Karpas-422 (cell line): ENCODE measurements at regions not wholly inside any gene's neighbourhood (a gene's known extent, or its start where the extent isn't known, plus 50 kb on each side); places are given as distances from the start of the nearest gene placed in this dataset.

Experiments
- DNase-seq: peaks from one replicate; pipeline ENCODE4 v3.0.0-alpha.2; 2015
- H2AFZ ChIP-seq: fragments of 200-600 bp; sonication (generic); 2 replicates; pipeline ENCODE4 v1.6.1; 2014; ENCODE audit warnings: antibody characterized with exemption, low read length, mixed read lengths
- H3K27ac ChIP-seq: fragments of 200-600 bp; sonication (generic); 2 replicates; pipeline ENCODE4 v1.5.1; 2014; ENCODE audit warnings: mild to moderate bottlenecking, low read length, moderate library complexity
- H3K27me3 ChIP-seq: fragments of 200-600 bp; sonication (generic); 2 replicates; pipeline ENCODE4 v1.6.1; 2014; ENCODE audit warnings: low read length, mixed read lengths
- H3K36me3 ChIP-seq: fragments of 200-600 bp; sonication (generic); 2 replicates; pipeline ENCODE4 v1.6.1; 2014; ENCODE audit warnings: low read length, mixed read lengths; ENCODE audit not compliant: insufficient read depth
- H3K4me1 ChIP-seq: fragments of 200-600 bp; sonication (generic); 2 replicates; pipeline ENCODE4 v1.6.1; 2014; ENCODE audit warnings: mild to moderate bottlenecking, low read length, mixed read lengths
- H3K4me2 ChIP-seq: fragments of 200-600 bp; sonication (generic); 2 replicates; pipeline ENCODE4 v1.6.1; 2014; ENCODE audit warnings: low read length, low read depth, mild to moderate bottlenecking; ENCODE audit not compliant: poor library complexity, severe bottlenecking
- H3K4me3 ChIP-seq: fragments of 200-600 bp; sonication (generic); 2 replicates; pipeline ENCODE4 v1.5.1; 2014; ENCODE audit warnings: mild to moderate bottlenecking, antibody characterized with exemption, low read length, mixed read lengths
- H3K79me2 ChIP-seq: fragments of 200-600 bp; sonication (generic); 2 replicates; pipeline ENCODE4 v1.6.1; 2014; ENCODE audit warnings: mild to moderate bottlenecking, low read length, mixed read lengths
- H3K9ac ChIP-seq: fragments of 200-600 bp; sonication (generic); 2 replicates; pipeline ENCODE4 v1.6.0; 2014; ENCODE audit warnings: low read length
- H3K9me2 ChIP-seq: fragments of 200-600 bp; sonication (generic), shearing (Covaris generic); replicated peaks from 2 replicates; pipeline ENCODE4 v1.6.0; 2014; ENCODE audit warnings: mild to moderate bottlenecking, low read length, moderate library complexity; ENCODE audit not compliant: insufficient read depth
- H3K9me3 ChIP-seq: fragments of 300-700, 200-600 bp; sonication (generic); 2 replicates; pipeline ENCODE4 v1.6.1; 2014; ENCODE audit warnings: low read length, mixed read lengths
- H4K20me1 ChIP-seq: fragments of 200-600 bp; sonication (generic); 2 replicates; pipeline ENCODE4 v1.6.1; 2014; ENCODE audit warnings: mild to moderate bottlenecking, antibody characterized with exemption, low read length, low read depth; ENCODE audit not compliant: insufficient read depth

- Histone ChIP-seq H3K4me2 (no peak overlapping the region), H3K27ac (no peak overlapping the region), H3K9ac (no peak overlapping the region), H3K4me3 (no peak overlapping the region), H2AFZ (no peak overlapping the region), H3K79me2 (no peaks in the 10 kb centered on the region), H3K27me3 (no peaks in the 10 kb centered on the region), H3K9me2 (no peaks in the 10 kb centered on the region), H3K4me1 (peaks cover 17% of the 10 kb centered on the region), H3K36me3 (no peaks in the 10 kb centered on the region), H3K9me3 (no peaks in the 10 kb centered on the region), H4K20me1 (no peaks in the 10 kb centered on the region)
- DNase-seq, result no peak
Observed at GRCh38 chr7:11239316-11239715, 265.6 kb downstream of the PHF14 start.

- H3K4me2 ChIP-seq, result no peak overlapping the region
- peaks cover 3% of the 10 kb centered on the region; the same call in 1 of the 2 replicates for H3K4me1 ChIP-seq
- H3K36me3 ChIP-seq, result no peaks in the 10 kb centered on the region
- H3K9me3 ChIP-seq, result no peaks in the 10 kb centered on the region
- no peaks in the 10 kb centered on the region for H3K27me3 ChIP-seq
- H3K79me2 ChIP-seq, result no peaks in the 10 kb centered on the region
- H4K20me1 ChIP-seq, result no peaks in the 10 kb centered on the region
- H3K9ac ChIP-seq, result no peak overlapping the region
- no peaks in the 10 kb centered on the region for H3K9me2 ChIP-seq
- no peak overlapping the region for H3K4me3 ChIP-seq
- no peak for DNase-seq
- H3K27ac ChIP-seq, result no peak overlapping the region
- no peak overlapping the region for H2AFZ ChIP-seq
Observed at GRCh38 chr7:11243739-11244138, 270.1 kb downstream of the PHF14 start.

- Histone ChIP-seq H3K9ac (no peak overlapping the region), H3K79me2 (no peaks in the 10 kb centered on the region), H3K9me3 (no peaks in the 10 kb centered on the region), H4K20me1 (no peaks in the 10 kb centered on the region), H3K36me3 (no peaks in the 10 kb centered on the region), H3K27ac (no peak overlapping the region), H3K4me3 (no peak overlapping the region), H3K27me3 (no peaks in the 10 kb centered on the region), H3K4me1 (peaks cover 3% of the 10 kb centered on the region; the same call in 1 of the 2 replicates), H3K9me2 (no peaks in the 10 kb centered on the region), H2AFZ (no peak overlapping the region), H3K4me2 (no peak overlapping the region)
- no peak for DNase-seq
Observed at GRCh38 chr7:11244149-11244548, 270.5 kb downstream of the PHF14 start.

- no peak overlapping the region for H2AFZ ChIP-seq
- H3K27ac ChIP-seq, result no peak overlapping the region
- no peak overlapping the region for H3K9ac ChIP-seq
- H3K9me2 ChIP-seq, result no peaks in the 10 kb centered on the region
- no peaks in the 10 kb centered on the region for H3K27me3 ChIP-seq
- no peak overlapping the region for H3K4me2 ChIP-seq
- no peaks in the 10 kb centered on the region for H3K9me3 ChIP-seq
- no peak overlapping the region for H3K4me3 ChIP-seq
- no peaks in the 10 kb centered on the region for H3K79me2 ChIP-seq
- no peaks in the 10 kb centered on the region for H4K20me1 ChIP-seq
- peaks cover 22% of the 10 kb centered on the region for H3K4me1 ChIP-seq
- no peaks in the 10 kb centered on the region for H3K36me3 ChIP-seq
- no peak for DNase-seq
Observed at GRCh38 chr7:11247545-11247944, 273.9 kb downstream of the PHF14 start.

- no peaks in the 10 kb centered on the region for H3K27me3 ChIP-seq
- peaks cover 55% of the 10 kb centered on the region for H3K4me1 ChIP-seq
- H3K4me2 ChIP-seq, result peak overlapping the region; percentile 63
- H3K4me3 ChIP-seq, result peak overlapping the region; percentile 36; the same call in 1 of the 2 replicates
- H3K36me3 ChIP-seq, result no peaks in the 10 kb centered on the region
- H3K9me2 ChIP-seq, result no peaks in the 10 kb centered on the region
- H2AFZ ChIP-seq, result no peak overlapping the region
- H3K9ac ChIP-seq, result peak overlapping the region; percentile 59
- H3K79me2 ChIP-seq, result no peaks in the 10 kb centered on the region
- H3K27ac ChIP-seq, result peak overlapping the region; percentile 87
- peak; percentile 53 for DNase-seq
- H3K9me3 ChIP-seq, result no peaks in the 10 kb centered on the region
- no peaks in the 10 kb centered on the region for H4K20me1 ChIP-seq
Observed at GRCh38 chr7:11251436-11251835, 277.8 kb downstream of the PHF14 start.

- Histone ChIP-seq H2AFZ (peak overlapping the region; percentile 63), H3K27ac (peak overlapping the region; percentile 87), H3K4me1 (peaks cover 56% of the 10 kb centered on the region), H3K9me2 (no peaks in the 10 kb centered on the region), H3K9me3 (no peaks in the 10 kb centered on the region), H3K4me3 (peak overlapping the region; percentile 36), H3K4me2 (peak overlapping the region; percentile 63), H4K20me1 (no peaks in the 10 kb centered on the region), H3K9ac (peak overlapping the region; percentile 59), H3K79me2 (no peaks in the 10 kb centered on the region), H3K27me3 (no peaks in the 10 kb centered on the region), H3K36me3 (no peaks in the 10 kb centered on the region)
- DNase-seq, result peak; percentile 72
Observed at GRCh38 chr7:11252011-11252607, 278.4 kb downstream of the PHF14 start.

- 0 out of 2 replicates have a peak, but pooled peaks cover under 1% of the 10 kb centered on the region for H3K36me3 ChIP-seq
- H3K27me3 ChIP-seq, result no peaks in the 10 kb centered on the region
- peak overlapping the region; percentile 87 for H3K27ac ChIP-seq
- peak; percentile 87 for DNase-seq
- peaks cover 56% of the 10 kb centered on the region for H3K4me1 ChIP-seq
- H2AFZ ChIP-seq, result peak overlapping the region; percentile 63
- no peaks in the 10 kb centered on the region for H3K79me2 ChIP-seq
- peak overlapping the region; percentile 36 for H3K4me3 ChIP-seq
- H3K9ac ChIP-seq, result peak overlapping the region; percentile 59
- no peaks in the 10 kb centered on the region for H4K20me1 ChIP-seq
- no peaks in the 10 kb centered on the region for H3K9me2 ChIP-seq
- peak overlapping the region; percentile 63 for H3K4me2 ChIP-seq
- H3K9me3 ChIP-seq, result no peaks in the 10 kb centered on the region
Observed at GRCh38 chr7:11252705-11253272, 279.1 kb downstream of the PHF14 start.

- no peak overlapping the region for H3K27ac ChIP-seq
- H3K36me3 ChIP-seq, result 0 out of 2 replicates have a peak, but pooled peaks cover 5% of the 10 kb centered on the region
- H3K4me3 ChIP-seq, result no peak overlapping the region
- peaks cover 45% of the 10 kb centered on the region for H3K4me1 ChIP-seq
- no peak overlapping the region for H2AFZ ChIP-seq
- no peak for DNase-seq
- H3K9ac ChIP-seq, result no peak overlapping the region
- H3K27me3 ChIP-seq, result no peaks in the 10 kb centered on the region
- H4K20me1 ChIP-seq, result no peaks in the 10 kb centered on the region
- no peaks in the 10 kb centered on the region for H3K79me2 ChIP-seq
- H3K9me2 ChIP-seq, result no peaks in the 10 kb centered on the region
- H3K4me2 ChIP-seq, result peak overlapping the region; percentile 12
- H3K9me3 ChIP-seq, result no peaks in the 10 kb centered on the region
Observed at GRCh38 chr7:11256501-11256900, 282.8 kb downstream of the PHF14 start.
